SK-N-SH (cell line): ENCODE measurements at regions not wholly inside any gene's neighbourhood (a gene's known extent, or its start where the extent isn't known, plus 50 kb on each side); places are given as distances from the start of the nearest gene placed in this dataset.

Experiments
- CTCF ChIA-PET: fragments of 300-600, 350-600 bp; formaldehyde crosslinking; extraction: SDS; loops from one replicate; lab custom pipeline; 2021; lab: Yijun Ruan, JAX
- POLR2A ChIA-PET: fragments of 350-600 bp; sonication (Branson Sonifier 250); formaldehyde crosslinking; extraction: SDS; loops from one replicate; lab custom pipeline; 2020; ENCODE audit warnings: antibody characterized with exemption, inconsistent platforms; lab: Yijun Ruan, JAX
- DNase-seq: peaks from one replicate; pipeline ENCODE4 v3.0.0; 2012
- H2AFZ ChIP-seq: fragments of 200-600 bp; sonication (generic); 2 replicates; pipeline ENCODE4 v1.8.1; 2016; ENCODE audit warnings: antibody characterized with exemption, mild to moderate bottlenecking, low read depth
- H3F3A ChIP-seq: fragments of 200-600 bp; sonication (generic); replicated peaks from 2 replicates; pipeline ENCODE3; 2016; ENCODE audit warnings: antibody characterized with exemption, mild to moderate bottlenecking; ENCODE audit not compliant: insufficient read depth
- H3K27ac ChIP-seq, 2 experiments: fragments of 200-500 bp in 1 of 2; fragments of 200-600 bp in 1 of 2; sonication (Bioruptor generic) in 1 of 2; sonication (generic), shearing (Covaris generic) in 1 of 2; 2 replicates each; pipeline versions ENCODE4 v1.5.1 to v1.6.1; 2014 to 2016; ENCODE audit warnings: low read depth in 2 of 2, inconsistent platforms in 1 of 2, low read length in 1 of 2, mild to moderate bottlenecking in 1 of 2, mixed read lengths in 1 of 2
- H3K27me3 ChIP-seq: fragments of 200-600 bp; sonication (generic), shearing (Covaris generic); 2 replicates; pipeline ENCODE4 v1.6.1; 2016; ENCODE audit warnings: mixed run types; ENCODE audit not compliant: insufficient read depth
- H3K36me3 ChIP-seq, 2 experiments: fragments of 200-500 bp in 1 of 2; fragments of 200-600 bp in 1 of 2; sonication (Bioruptor generic) in 1 of 2; sonication (generic) in 1 of 2; replicated peaks in 1 of 2; 2 replicates each; pipeline versions ENCODE3 to v1.5.1; 2014 to 2016; ENCODE audit warnings: low read length in 1 of 2, mild to moderate bottlenecking in 1 of 2; ENCODE audit not compliant: insufficient read depth in 2 of 2, control insufficient read depth in 1 of 2
- H3K4me1 ChIP-seq, 2 experiments: fragments of 200-500 bp in 1 of 2; fragments of 200-600 bp in 1 of 2; sonication (Bioruptor generic) in 1 of 2; sonication (generic), shearing (Covaris generic) in 1 of 2; 2 replicates each; pipeline versions ENCODE4 v1.5.1 to v1.6.1; 2014 to 2016; ENCODE audit warnings: low read depth in 1 of 2, low read length in 1 of 2, mixed run types in 1 of 2; ENCODE audit not compliant: insufficient read depth in 2 of 2, control insufficient read depth in 1 of 2
- H3K4me2 ChIP-seq: fragments of 200-600 bp; sonication (generic), shearing (Covaris generic); 2 replicates; pipeline ENCODE4 v1.6.1; 2017; ENCODE audit warnings: mixed run types
- H3K4me3 ChIP-seq, 2 experiments: fragments of 200-500 bp in 1 of 2; fragments of 200-600 bp in 1 of 2; sonication (Bioruptor generic) in 1 of 2; sonication (generic), shearing (Covaris generic) in 1 of 2; 2 replicates each; pipeline versions ENCODE4 v1.5.1 to v1.8.1; 2014 to 2016; ENCODE audit warnings: low read depth in 2 of 2, inconsistent platforms in 1 of 2, low read length in 1 of 2, mild to moderate bottlenecking in 1 of 2, mixed read lengths in 1 of 2, moderate library complexity in 1 of 2
- H3K79me2 ChIP-seq: fragments of 200-600 bp; sonication (generic); 2 replicates; pipeline ENCODE4 v1.8.1; 2017; ENCODE audit warnings: mild to moderate bottlenecking; ENCODE audit not compliant: insufficient read depth
- H3K9ac ChIP-seq: fragments of 200-600 bp; sonication (generic); 2 replicates; pipeline ENCODE4 v1.6.1; 2017; ENCODE audit warnings: mixed run types
- H3K9me2 ChIP-seq: fragments of 200-600 bp; sonication (generic); 2 replicates; pipeline ENCODE4 v1.6.1; 2017; ENCODE audit warnings: mixed run types
- H3K9me3 ChIP-seq: fragments of 200-600 bp; sonication (generic); 2 replicates; pipeline ENCODE4 v1.6.1; 2017; ENCODE audit warnings: mixed run types, mild to moderate bottlenecking, moderate library complexity
- H4K20me1 ChIP-seq: fragments of 200-600 bp; sonication (generic); 2 replicates; pipeline ENCODE4 v1.6.1; 2017; ENCODE audit warnings: mild to moderate bottlenecking, mixed run types; ENCODE audit not compliant: insufficient read depth
- CTCF ChIP-seq: fragments of 200-600 bp; sonication (generic); IDR thresholded peaks from 2 replicates; pipeline ENCODE4 v1.6.1; 2017; ENCODE audit warnings: antibody characterized with exemption, mild to moderate bottlenecking, moderate library complexity
- ELF1 ChIP-seq: IDR thresholded peaks from 2 replicates; pipeline ENCODE4 v1.4.0; 2012
- EZH2phosphoT487 ChIP-seq: fragments of 200-600 bp; sonication (generic); IDR thresholded peaks from 2 replicates; pipeline ENCODE4 v1.6.1; 2017; ENCODE audit warnings: low read depth, mixed run types, mild to moderate bottlenecking, antibody characterized with exemption, moderate library complexity, borderline replicate concordance
- FOXJ3 ChIP-seq: sonication (generic); formaldehyde crosslinking; IDR thresholded peaks from 2 replicates; pipeline ENCODE4 v1.5.1; 2020; ENCODE audit warnings: mild to moderate bottlenecking, missing genetic modification reagents
- GATA2 ChIP-seq: sonication (generic); formaldehyde crosslinking; IDR thresholded peaks from 2 replicates; pipeline ENCODE4 v1.5.0; 2020; ENCODE audit warnings: mild to moderate bottlenecking, missing genetic modification reagents
- IRF3 ChIP-seq: fragments of 150-350 bp; IDR thresholded peaks from 2 replicates; pipeline ENCODE4 v1.6.1; 2016; ENCODE audit warnings: mild to moderate bottlenecking, low read depth, low read length
- JUND ChIP-seq: IDR thresholded peaks from 2 replicates; pipeline ENCODE4 v1.4.0; 2012
- MEF2A ChIP-seq: IDR thresholded peaks from 2 replicates; pipeline ENCODE4 v1.4.0; 2012; ENCODE audit warnings: low read depth, borderline replicate concordance
- NFIC ChIP-seq: IDR thresholded peaks from 2 replicates; pipeline ENCODE4 v1.4.0; 2012; ENCODE audit warnings: borderline replicate concordance
- NRF1 ChIP-seq: IDR thresholded peaks from 2 replicates; pipeline ENCODE4 v1.6.1; 2012; ENCODE audit warnings: low read depth, mild to moderate bottlenecking, low read length
- PBX3 ChIP-seq: IDR thresholded peaks from 2 replicates; pipeline ENCODE4; 2012
- RCOR1 ChIP-seq: fragments of 150-350 bp; IDR thresholded peaks from 2 replicates; pipeline ENCODE4 v1.6.1; 2017; ENCODE audit warnings: antibody characterized with exemption, low read length
- REST ChIP-seq: IDR thresholded peaks from 2 replicates; pipeline ENCODE4 v1.6.1; 2012; ENCODE audit warnings: mild to moderate bottlenecking, low read depth, low read length, moderate library complexity
- RXRA ChIP-seq: IDR thresholded peaks from 2 replicates; pipeline ENCODE4 v1.4.0; 2012; ENCODE audit warnings: low read depth, mild to moderate bottlenecking, borderline replicate concordance
- SMC3 ChIP-seq: IDR thresholded peaks from 2 replicates; pipeline ENCODE4 v1.6.1; 2012; ENCODE audit warnings: low read depth, low read length, improper control_type of control experiment
- TCF12 ChIP-seq: IDR thresholded peaks from 2 replicates; pipeline ENCODE4 v1.4.0; 2012
- YY1 ChIP-seq: IDR thresholded peaks from 2 replicates; pipeline ENCODE4 v1.4.0; 2012; ENCODE audit warnings: low read depth, mild to moderate bottlenecking
- WGBS: methylation state at CpG from one replicate; pipeline ENCODE4 v1.1.6; 2017; ENCODE audit warnings: low lambda C conversion rate; 5-methylcytosine and 5-hydroxymethylcytosine counted together

GRCh38 chr2:42875880-42876279, 83.5 kb upstream of the HAAO start (continued):
- TF ChIP-seq EZH2phosphoT487 = no peak

- CTCF ChIA-PET = interaction anchor here (0.6 to 1.1 kb wide), 7 partner anchors 9 to 364 kb away, joined by 3 to 5 read pairs (median 3); no protein-coding TSS in a partner anchor
- no peaks in the 10 kb centered on the region for H4K20me1 ChIP-seq
- H3K9me3 ChIP-seq = no peaks in the 10 kb centered on the region; the same call in 1 of the 2 replicates
- 82% methylated on average over 19 of the region's 20 CpGs for WGBS
- POLR2A ChIA-PET = no interaction called here
- H3K79me2 ChIP-seq = no peaks in the 10 kb centered on the region
- no peak for DNase-seq
- H3K4me3 ChIP-seq = no peak overlapping the region
- H3K4me2 ChIP-seq = no peak overlapping the region
- H3K36me3 ChIP-seq = no peaks in the 10 kb centered on the region
- no peak overlapping the region for H3K27ac ChIP-seq
- H3K4me1 ChIP-seq = peaks cover 0 to 7% of the 10 kb centered on the region in 2 experiments; a peak in 1 of 4 replicates
- no peaks in the 10 kb centered on the region for H3F3A ChIP-seq
- H3K27me3 ChIP-seq = no peaks in the 10 kb centered on the region
- no peaks in the 10 kb centered on the region; the same call in 1 of the 2 replicates for H3K9me2 ChIP-seq
- no peak overlapping the region for H3K9ac ChIP-seq
- TF ChIP-seq RCOR1 = no peak
- no peak for TF ChIP-seq SMC3
- TF ChIP-seq NRF1 = no peak
- TF ChIP-seq NFIC = no peak
- no peak for TF ChIP-seq MEF2A
- TF ChIP-seq IRF3 = no peak
- TF ChIP-seq YY1 = no peak
- TF ChIP-seq CTCF = no peak
- no peak for TF ChIP-seq FOXJ3
- TF ChIP-seq GATA2 (CRISPR knock-in tag) = no peak
- TF ChIP-seq PBX3 = no peak
- TF ChIP-seq TCF12 = no peak
- no peak for TF ChIP-seq ELF1
- no peak for TF ChIP-seq RXRA
- TF ChIP-seq REST = no peak
- no peak for TF ChIP-seq JUND
- no peak overlapping the region for H2AFZ ChIP-seq
These were observed 82.8 kb upstream of the HAAO start for GRCh38 chr2:42874949-42875801.
